HL-60 (cell line): ENCODE measurements at regions not wholly inside any gene's neighbourhood (a gene's known extent, or its start where the extent isn't known, plus 50 kb on each side); places are given as distances from the start of the nearest gene placed in this dataset.

Experiments
- CTCF ChIP-seq: IDR thresholded peaks from one replicate; pipeline ENCODE4 v1.5.1; 2011; ENCODE audit warnings: low read length, control low read depth, inconsistent platforms; ENCODE audit not compliant: insufficient read depth
- GABPA ChIP-seq: IDR thresholded peaks from 2 replicates; pipeline ENCODE4 v1.6.1; 2012; ENCODE audit warnings: low read depth

DNA sequence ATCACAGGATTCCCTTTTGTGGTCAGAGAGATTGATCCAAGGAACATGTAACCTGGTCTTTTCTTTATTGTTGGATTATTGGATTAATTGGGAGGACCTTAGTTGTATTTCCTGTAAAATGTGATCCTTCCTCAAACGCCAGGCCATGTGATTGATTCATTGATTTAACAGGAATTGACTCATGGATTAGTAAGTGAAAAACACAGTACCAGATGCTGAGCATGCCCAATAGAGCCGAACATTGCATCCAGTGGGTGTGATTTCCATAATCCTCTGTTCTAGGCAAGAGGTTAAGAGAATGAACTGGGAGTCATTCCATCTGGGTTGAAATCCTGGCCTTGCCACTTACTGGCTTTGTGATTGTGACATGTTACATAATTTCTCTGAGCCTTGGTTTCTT lies 522.3 kb downstream of the MAT2B start:
- no peak for TF ChIP-seq CTCF
- TF ChIP-seq GABPA = no peak
